GM23338 (cell line): ENCODE measurements at regions not wholly inside any gene's neighbourhood (a gene's known extent, or its start where the extent isn't known, plus 50 kb on each side); places are given as distances from the start of the nearest gene placed in this dataset.

Experiments
- CREB1 ChIP-seq: fragments of 250-450 bp; sonication (Bioruptor Pico); IDR thresholded peaks from 2 replicates; pipeline ENCODE4 v1.5.0; 2020; ENCODE audit warnings: low read depth, mild to moderate bottlenecking, moderate library complexity
- EZH2 ChIP-seq: fragments of 200-600 bp; sonication (generic); IDR thresholded peaks from one replicate; pipeline ENCODE4 v1.8.0; 2017; ENCODE audit warnings: antibody characterized with exemption, mild to moderate bottlenecking, low read depth; ENCODE audit not compliant: unreplicated experiment
- EZH2phosphoT487 ChIP-seq: fragments of 200-600 bp; sonication (generic); IDR thresholded peaks from one replicate; pipeline ENCODE4 v1.8.1; 2018; ENCODE audit warnings: antibody characterized with exemption; ENCODE audit not compliant: unreplicated experiment
- JUNB ChIP-seq: IDR thresholded peaks from one replicate; pipeline ENCODE4 v1.6.1; 2016; ENCODE audit warnings: antibody characterized with exemption; ENCODE audit not compliant: unreplicated experiment
- NANOG ChIP-seq: IDR thresholded peaks from 2 replicates; pipeline ENCODE4 v1.6.1; 2016; ENCODE audit warnings: antibody characterized with exemption, borderline replicate concordance
- POLR2AphosphoS5 ChIP-seq: IDR thresholded peaks from 2 replicates; pipeline ENCODE4 v1.6.1; 2016; ENCODE audit warnings: antibody characterized with exemption, low read depth
- STAT1 ChIP-seq: IDR thresholded peaks from one replicate; pipeline ENCODE4 v1.6.1; 2016; ENCODE audit warnings: antibody characterized with exemption; ENCODE audit not compliant: unreplicated experiment
- ZNF114 ChIP-seq: fragments of 250-450 bp; sonication (Bioruptor Pico); IDR thresholded peaks from 2 replicates; pipeline ENCODE4 v1.5.0; 2020; ENCODE audit warnings: mild to moderate bottlenecking, moderate library complexity
- ZNF331 ChIP-seq: fragments of 250-450 bp; sonication (Bioruptor Pico); IDR thresholded peaks from 2 replicates; pipeline ENCODE4 v1.5.0; 2020; ENCODE audit warnings: low read depth, mild to moderate bottlenecking, moderate library complexity
- TF ChIP-seq, protein P1 (sequence below), 2 experiments: fragments of 200-600 bp in 1 of 2; sonication (generic) in 1 of 2; conservative IDR thresholded peaks; 2 replicates each; pipeline versions ENCODE4 v1.5.1 to v1.6.1; 2016 to 2017; ENCODE audit warnings: antibody characterized with exemption in 2 of 2, low read depth in 2 of 2, mild to moderate bottlenecking in 2 of 2, moderate library complexity in 1 of 2
- TF ChIP-seq, protein P2 (sequence below): IDR thresholded peaks from 2 replicates; pipeline ENCODE4 v1.6.1; 2016; ENCODE audit warnings: antibody characterized with exemption
- TF ChIP-seq, protein P3 (sequence below): IDR thresholded peaks from one replicate; pipeline ENCODE4 v1.6.1; 2018; ENCODE audit warnings: antibody characterized with exemption; ENCODE audit not compliant: unreplicated experiment

DNA sequence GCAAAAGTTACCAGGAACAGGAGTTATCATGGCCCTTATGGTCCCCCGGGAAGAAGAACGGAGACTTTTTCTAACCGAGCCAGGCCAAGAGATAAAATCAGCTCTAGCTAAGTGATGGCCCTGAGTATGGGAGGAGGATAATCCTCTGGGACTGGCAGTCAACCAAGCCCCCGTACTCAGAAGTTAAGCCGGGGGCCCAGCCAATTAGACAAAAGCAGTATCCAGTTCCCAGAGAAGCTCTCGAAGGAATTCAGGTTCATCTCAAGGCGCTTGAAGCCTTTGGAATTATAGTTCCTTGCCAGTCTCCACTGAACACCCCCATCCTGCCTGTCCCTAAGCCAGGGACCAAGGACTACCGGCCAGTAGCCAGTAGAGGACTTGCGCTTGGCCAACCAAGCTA, 365.3 kb upstream of the TCF4 start:
- TF ChIP-seq, protein P1, sequence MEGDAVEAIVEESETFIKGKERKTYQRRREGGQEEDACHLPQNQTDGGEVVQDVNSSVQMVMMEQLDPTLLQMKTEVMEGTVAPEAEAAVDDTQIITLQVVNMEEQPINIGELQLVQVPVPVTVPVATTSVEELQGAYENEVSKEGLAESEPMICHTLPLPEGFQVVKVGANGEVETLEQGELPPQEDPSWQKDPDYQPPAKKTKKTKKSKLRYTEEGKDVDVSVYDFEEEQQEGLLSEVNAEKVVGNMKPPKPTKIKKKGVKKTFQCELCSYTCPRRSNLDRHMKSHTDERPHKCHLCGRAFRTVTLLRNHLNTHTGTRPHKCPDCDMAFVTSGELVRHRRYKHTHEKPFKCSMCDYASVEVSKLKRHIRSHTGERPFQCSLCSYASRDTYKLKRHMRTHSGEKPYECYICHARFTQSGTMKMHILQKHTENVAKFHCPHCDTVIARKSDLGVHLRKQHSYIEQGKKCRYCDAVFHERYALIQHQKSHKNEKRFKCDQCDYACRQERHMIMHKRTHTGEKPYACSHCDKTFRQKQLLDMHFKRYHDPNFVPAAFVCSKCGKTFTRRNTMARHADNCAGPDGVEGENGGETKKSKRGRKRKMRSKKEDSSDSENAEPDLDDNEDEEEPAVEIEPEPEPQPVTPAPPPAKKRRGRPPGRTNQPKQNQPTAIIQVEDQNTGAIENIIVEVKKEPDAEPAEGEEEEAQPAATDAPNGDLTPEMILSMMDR (conservative IDR thresholded peaks at IDR 0.05; ENCODE audit: low read depth in 2 of 2): no peak
- no peak for TF ChIP-seq ZNF114 (CRISPR knock-in tag)
- TF ChIP-seq, protein P2, sequence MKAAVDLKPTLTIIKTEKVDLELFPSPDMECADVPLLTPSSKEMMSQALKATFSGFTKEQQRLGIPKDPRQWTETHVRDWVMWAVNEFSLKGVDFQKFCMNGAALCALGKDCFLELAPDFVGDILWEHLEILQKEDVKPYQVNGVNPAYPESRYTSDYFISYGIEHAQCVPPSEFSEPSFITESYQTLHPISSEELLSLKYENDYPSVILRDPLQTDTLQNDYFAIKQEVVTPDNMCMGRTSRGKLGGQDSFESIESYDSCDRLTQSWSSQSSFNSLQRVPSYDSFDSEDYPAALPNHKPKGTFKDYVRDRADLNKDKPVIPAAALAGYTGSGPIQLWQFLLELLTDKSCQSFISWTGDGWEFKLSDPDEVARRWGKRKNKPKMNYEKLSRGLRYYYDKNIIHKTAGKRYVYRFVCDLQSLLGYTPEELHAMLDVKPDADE: no peak
- no peak for TF ChIP-seq EZH2phosphoT487
- TF ChIP-seq CREB1 (CRISPR knock-in tag): no peak
- no peak for TF ChIP-seq POLR2AphosphoS5
- no peak for TF ChIP-seq STAT1
- TF ChIP-seq EZH2: no peak
- no peak for TF ChIP-seq ZNF331 (CRISPR knock-in tag)
- TF ChIP-seq JUNB: no peak
- TF ChIP-seq, protein P3, sequence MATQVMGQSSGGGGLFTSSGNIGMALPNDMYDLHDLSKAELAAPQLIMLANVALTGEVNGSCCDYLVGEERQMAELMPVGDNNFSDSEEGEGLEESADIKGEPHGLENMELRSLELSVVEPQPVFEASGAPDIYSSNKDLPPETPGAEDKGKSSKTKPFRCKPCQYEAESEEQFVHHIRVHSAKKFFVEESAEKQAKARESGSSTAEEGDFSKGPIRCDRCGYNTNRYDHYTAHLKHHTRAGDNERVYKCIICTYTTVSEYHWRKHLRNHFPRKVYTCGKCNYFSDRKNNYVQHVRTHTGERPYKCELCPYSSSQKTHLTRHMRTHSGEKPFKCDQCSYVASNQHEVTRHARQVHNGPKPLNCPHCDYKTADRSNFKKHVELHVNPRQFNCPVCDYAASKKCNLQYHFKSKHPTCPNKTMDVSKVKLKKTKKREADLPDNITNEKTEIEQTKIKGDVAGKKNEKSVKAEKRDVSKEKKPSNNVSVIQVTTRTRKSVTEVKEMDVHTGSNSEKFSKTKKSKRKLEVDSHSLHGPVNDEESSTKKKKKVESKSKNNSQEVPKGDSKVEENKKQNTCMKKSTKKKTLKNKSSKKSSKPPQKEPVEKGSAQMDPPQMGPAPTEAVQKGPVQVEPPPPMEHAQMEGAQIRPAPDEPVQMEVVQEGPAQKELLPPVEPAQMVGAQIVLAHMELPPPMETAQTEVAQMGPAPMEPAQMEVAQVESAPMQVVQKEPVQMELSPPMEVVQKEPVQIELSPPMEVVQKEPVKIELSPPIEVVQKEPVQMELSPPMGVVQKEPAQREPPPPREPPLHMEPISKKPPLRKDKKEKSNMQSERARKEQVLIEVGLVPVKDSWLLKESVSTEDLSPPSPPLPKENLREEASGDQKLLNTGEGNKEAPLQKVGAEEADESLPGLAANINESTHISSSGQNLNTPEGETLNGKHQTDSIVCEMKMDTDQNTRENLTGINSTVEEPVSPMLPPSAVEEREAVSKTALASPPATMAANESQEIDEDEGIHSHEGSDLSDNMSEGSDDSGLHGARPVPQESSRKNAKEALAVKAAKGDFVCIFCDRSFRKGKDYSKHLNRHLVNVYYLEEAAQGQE: no peak
- TF ChIP-seq NANOG: no peak
